ENCODE measurements at regions not wholly inside any gene's neighbourhood (a gene's known extent, or its start where the extent isn't known, plus 50 kb on each side); places are given as distances from the start of the nearest gene placed in this dataset.

GRCh38 chr7:54701982-54702381 is 57.0 kb downstream of the SEC61G start:
- Mint-ChIP-seq H3K36me3 (peaks cover 1% of the 10 kb centered on the region), H3K27me3 (ENCODE audit: low read depth) (no peaks in the 10 kb centered on the region), H3K9me3 (peaks cover 10% of the 10 kb centered on the region), H3K4me3 (no peak overlapping the region), H3K4me1 (peaks cover 21% of the 10 kb centered on the region), H3K27ac (no peak overlapping the region)
- DNase-seq (ENCODE audit: low spot score) (peak; percentile 25), ATAC-seq (peak; percentile 43; the same call in 1 of the 2 replicates)
- CTCF ChIA-PET, result no interaction called here
- TF ChIP-seq NFYB (CRISPR knock-in tag; conservative IDR thresholded peaks at IDR 0.05; ENCODE audit: low read depth) (no peak), RORB (CRISPR knock-in tag; IDR thresholded peaks at IDR 0.05) (no peak), TEAD4 (CRISPR knock-in tag; IDR thresholded peaks at IDR 0.05) (no peak), E2F5 (CRISPR knock-in tag; IDR thresholded peaks at IDR 0.05) (no peak), SP1 (CRISPR knock-in tag; conservative IDR thresholded peaks at IDR 0.05) (no peak), ZNF532 (CRISPR knock-in tag; IDR thresholded peaks at IDR 0.05; ENCODE audit: borderline replicate concordance) (no peak), NR3C1 (CRISPR knock-in tag; conservative IDR thresholded peaks at IDR 0.05; ENCODE audit: low read depth) (no peak), OVOL2 (CRISPR knock-in tag; IDR thresholded peaks at IDR 0.05; ENCODE audit: borderline replicate concordance) (no peak), ZMAT4 (CRISPR knock-in tag; IDR thresholded peaks at IDR 0.05) (no peak), ZNF263 (CRISPR knock-in tag; IDR thresholded peaks at IDR 0.05; ENCODE audit: low read depth) (no peak), CDX4 (CRISPR knock-in tag; IDR thresholded peaks at IDR 0.05; ENCODE audit: borderline replicate concordance) (no peak), HMGXB4 (CRISPR knock-in tag; IDR thresholded peaks at IDR 0.05) (no peak)
- POLR2A ChIA-PET, result no interaction called here

- no peak overlapping the region for H3K27ac Mint-ChIP-seq
- POLR2A ChIA-PET, result no interaction called here
- CTCF ChIA-PET, result no interaction called here
- H3K4me1 Mint-ChIP-seq, result peaks cover 12% of the 10 kb centered on the region
- ATAC-seq, result no peak
- no peak overlapping the region for H3K4me3 Mint-ChIP-seq
- H3K36me3 Mint-ChIP-seq, result no peaks in the 10 kb centered on the region
- H3K27me3 Mint-ChIP-seq (ENCODE audit: low read depth), result no peaks in the 10 kb centered on the region
- no peak for DNase-seq (ENCODE audit: low spot score)
- H3K9me3 Mint-ChIP-seq, result no peaks in the 10 kb centered on the region
- TF ChIP-seq SOX15 (CRISPR knock-in tag; IDR thresholded peaks at IDR 0.05) (no peak), IRF2 (CRISPR knock-in tag; IDR thresholded peaks at IDR 0.05; ENCODE audit: borderline replicate concordance, low read depth) (no peak), OVOL2 (CRISPR knock-in tag; IDR thresholded peaks at IDR 0.05; ENCODE audit: borderline replicate concordance) (no peak), USF1 (CRISPR knock-in tag; IDR thresholded peaks at IDR 0.05) (no peak), ZNF281 (CRISPR knock-in tag; IDR thresholded peaks at IDR 0.05) (no peak), ATF1 (CRISPR knock-in tag; IDR thresholded peaks at IDR 0.05) (no peak), ZNF532 (CRISPR knock-in tag; IDR thresholded peaks at IDR 0.05; ENCODE audit: borderline replicate concordance) (no peak), ELF4 (CRISPR knock-in tag; IDR thresholded peaks at IDR 0.05; ENCODE audit: low read depth) (no peak), GABPB1 (CRISPR knock-in tag; IDR thresholded peaks at IDR 0.05) (no peak)
Observed at GRCh38 chr7:54699715-54700114, 59.3 kb downstream of the SEC61G start.

Measured in WTC11 (cell line).